Neuronal stem cell (in vitro differentiated cells): ENCODE measurements at regions not wholly inside any gene's neighbourhood (a gene's known extent, or its start where the extent isn't known, plus 50 kb on each side); places are given as distances from the start of the nearest gene placed in this dataset.

Experiments
- DNase-seq: peaks from one replicate; pipeline ENCODE4 v3.0.0-alpha.2; 2013; ENCODE audit warnings: low spot score
- H2AFZ ChIP-seq: one replicate; pipeline ENCODE4 v1.6.1; 2013; ENCODE audit warnings: mild to moderate bottlenecking, low read length, inconsistent platforms
- H2AK5ac ChIP-seq: 2 replicates; pipeline ENCODE4 v1.6.1; 2013; ENCODE audit warnings: low read depth, mild to moderate bottlenecking, inconsistent platforms, low read length, moderate library complexity, mixed read lengths
- H2BK120ac ChIP-seq: 2 replicates; pipeline ENCODE4 v1.6.1; 2013; ENCODE audit warnings: low read depth, mild to moderate bottlenecking, inconsistent platforms, low read length, moderate library complexity, mixed read lengths
- H2BK12ac ChIP-seq: one replicate; pipeline ENCODE4 v1.6.1; 2013; ENCODE audit warnings: low read length, inconsistent platforms
- H2BK15ac ChIP-seq: 2 replicates; pipeline ENCODE4 v1.6.1; 2013; ENCODE audit warnings: mild to moderate bottlenecking, low read length, inconsistent platforms, mixed read lengths
- H2BK5ac ChIP-seq: one replicate; pipeline ENCODE4 v1.6.1; 2013; ENCODE audit warnings: inconsistent platforms, mild to moderate bottlenecking, low read length, moderate library complexity
- H3K14ac ChIP-seq: one replicate; pipeline ENCODE4 v1.6.1; 2013; ENCODE audit warnings: low read length, inconsistent platforms
- H3K18ac ChIP-seq: 2 replicates; pipeline ENCODE4 v1.6.1; 2013; ENCODE audit warnings: low read length, inconsistent platforms
- H3K23ac ChIP-seq: 2 replicates; pipeline ENCODE4 v1.6.1; 2013; ENCODE audit warnings: low read depth, mild to moderate bottlenecking, mixed read lengths, low read length, inconsistent platforms; ENCODE audit not compliant: poor library complexity
- H3K27ac ChIP-seq: replicated peaks from 3 replicates; pipeline ENCODE4 v1.5.1; 2013; ENCODE audit warnings: low read length, inconsistent platforms
- H3K27me3 ChIP-seq, 3 experiments: 2 replicates each; pipeline ENCODE4 v1.6.1; 2013; ENCODE audit warnings: low read length in 3 of 3, mild to moderate bottlenecking in 2 of 3, inconsistent platforms in 1 of 3, low read depth in 1 of 3, mixed read lengths in 1 of 3, moderate library complexity in 1 of 3; ENCODE audit not compliant: control insufficient read depth in 3 of 3, insufficient read depth in 3 of 3
- H3K36me3 ChIP-seq, 2 donors: replicated peaks in 1 of 2; 2 replicates each; pipeline ENCODE4 v1.6.1; 2013; ENCODE audit warnings: low read length in 2 of 2; ENCODE audit not compliant: control insufficient read depth in 2 of 2, insufficient read depth in 2 of 2
- H3K4ac ChIP-seq: 2 replicates; pipeline ENCODE4 v1.6.1; 2013; ENCODE audit warnings: inconsistent platforms, mild to moderate bottlenecking, low read length, moderate library complexity
- H3K4me1 ChIP-seq, 2 donors: 1 replicate in 1 of 2; 2 replicates in 1 of 2; pipeline ENCODE4 v1.6.1; 2013; ENCODE audit warnings: low read length in 2 of 2, low read depth in 1 of 2; ENCODE audit not compliant: control insufficient read depth in 2 of 2, insufficient read depth in 1 of 2
- H3K4me2 ChIP-seq: one replicate; pipeline ENCODE4 v1.6.1; 2013; ENCODE audit warnings: mild to moderate bottlenecking, low read length, inconsistent platforms; ENCODE audit not compliant: insufficient read depth, poor library complexity, severe bottlenecking
- H3K4me3 ChIP-seq, 2 donors: 2 replicates each; pipeline ENCODE4 v1.5.1; 2013; ENCODE audit warnings: low read length in 2 of 2, mild to moderate bottlenecking in 2 of 2, inconsistent platforms in 1 of 2, moderate library complexity in 1 of 2
- H3K79me1 ChIP-seq: one replicate; pipeline ENCODE4 v1.6.1; 2013; ENCODE audit warnings: low read depth, mild to moderate bottlenecking, inconsistent platforms, low read length, moderate library complexity
- H3K9ac ChIP-seq: one replicate; pipeline ENCODE4 v1.6.1; 2013; ENCODE audit warnings: mild to moderate bottlenecking, low read depth, low read length, inconsistent platforms; ENCODE audit not compliant: poor library complexity
- H3K9me3 ChIP-seq, 2 donors: replicated peaks in 1 of 2; 2 replicates each; pipeline versions ENCODE3 to v1.6.1; 2013; ENCODE audit warnings: low read length in 2 of 2, mild to moderate bottlenecking in 2 of 2, inconsistent platforms in 1 of 2, low read depth in 1 of 2, mixed read lengths in 1 of 2, moderate library complexity in 1 of 2; ENCODE audit not compliant: control insufficient read depth in 2 of 2, insufficient read depth in 1 of 2
- H4K8ac ChIP-seq: one replicate; pipeline ENCODE4 v1.6.1; 2013; ENCODE audit warnings: low read depth, mild to moderate bottlenecking, inconsistent platforms, low read length, moderate library complexity
- H4K91ac ChIP-seq: one replicate; pipeline ENCODE4 v1.6.1; 2013; ENCODE audit warnings: low read length, low read depth, mild to moderate bottlenecking, inconsistent platforms; ENCODE audit not compliant: poor library complexity
- WGBS, 2 donors: extraction: QIAGEN DNeasy Blood & Tissue Kit; methylation state at CpG; one replicate each; pipeline ENCODE4 v1.1.7; 2013; ENCODE audit warnings: missing lambda C conversion rate in 2 of 2, mixed read lengths in 1 of 2; ENCODE audit not compliant: insufficient read length in 2 of 2, insufficient replicate concordance in 1 of 2; ENCODE audit errors: extremely low coverage in 2 of 2; 5-methylcytosine and 5-hydroxymethylcytosine counted together

GRCh38 chr5:143594902-143595818 lies 191.7 kb upstream of the NR3C1 start:
- WGBS, 2 donors, result no CpG with 5 or more reads among the region's 6 CpGs

GRCh38 chr5:143593723-143594122 lies 190.2 kb upstream of the NR3C1 start:
- H2BK120ac ChIP-seq, result no peak overlapping the region
- no peak overlapping the region for H3K4me3 ChIP-seq
- H2BK12ac ChIP-seq, result no peak overlapping the region
- H3K4ac ChIP-seq, result no peak overlapping the region
- no peak overlapping the region for H2BK5ac ChIP-seq
- H3K4me2 ChIP-seq, result no peak overlapping the region
- H3K27me3 ChIP-seq, result no peaks in the 10 kb centered on the region
- H4K91ac ChIP-seq, result no peak overlapping the region
- H3K27ac ChIP-seq, result no peak overlapping the region
- peaks cover 0 to 2% of the 10 kb centered on the region in 2 donors for H3K4me1 ChIP-seq
- H4K8ac ChIP-seq, result no peak overlapping the region
- no peak overlapping the region for H2BK15ac ChIP-seq
- 100% methylated on average over 1 of the region's 6 CpGs; no CpG with 5 or more reads in 1 of the 2 donors for WGBS, 2 donors
- no peak overlapping the region for H3K14ac ChIP-seq
- H3K23ac ChIP-seq, result no peak overlapping the region
- no peak overlapping the region for H2AK5ac ChIP-seq
- no peaks in the 10 kb centered on the region for H3K9me3 ChIP-seq
- H3K9ac ChIP-seq, result no peak overlapping the region
- no peaks in the 10 kb centered on the region for H3K36me3 ChIP-seq
- H3K79me1 ChIP-seq, result no peaks in the 10 kb centered on the region
- no peak overlapping the region for H3K18ac ChIP-seq
- H2AFZ ChIP-seq, result no peak overlapping the region
- no peak for DNase-seq

More at GRCh38 chr5:143594902-143595818, 191.7 kb upstream of the NR3C1 start:
- no peak overlapping the region for H3K18ac ChIP-seq
- H2AFZ ChIP-seq, result peak overlapping the region; percentile 55
- H2BK15ac ChIP-seq, result no peak overlapping the region
- no peak overlapping the region for H2BK120ac ChIP-seq
- H3K4me2 ChIP-seq, result no peak overlapping the region
- H3K36me3 ChIP-seq, result no peaks in the 10 kb centered on the region
- no peak overlapping the region for H4K91ac ChIP-seq
- H2BK12ac ChIP-seq, result no peak overlapping the region
- H3K79me1 ChIP-seq, result no peaks in the 10 kb centered on the region
- H4K8ac ChIP-seq, result no peak overlapping the region
- no peak overlapping the region for H3K14ac ChIP-seq
- H3K9me3 ChIP-seq, result no peaks in the 10 kb centered on the region
- H3K4me3 ChIP-seq, result no peak overlapping the region
- no peak overlapping the region for H2BK5ac ChIP-seq
- H3K4ac ChIP-seq, result no peak overlapping the region
- DNase-seq, result no peak
- H3K4me1 ChIP-seq, result peaks cover 0 to 2% of the 10 kb centered on the region in 2 donors
- no peak overlapping the region for H2AK5ac ChIP-seq
- no peak overlapping the region for H3K9ac ChIP-seq
- H3K27me3 ChIP-seq, result no peaks in the 10 kb centered on the region
- no peak overlapping the region for H3K23ac ChIP-seq
- H3K27ac ChIP-seq, result no peak overlapping the region

- Histone ChIP-seq H3K14ac (no peak overlapping the region), H3K4me1 (peaks cover 0 to 2% of the 10 kb centered on the region in 2 donors), H3K27me3 (no peaks in the 10 kb centered on the region), H3K9me3 (no peaks in the 10 kb centered on the region), H2BK15ac (no peak overlapping the region), H3K4me2 (no peak overlapping the region), H2AK5ac (no peak overlapping the region), H3K4ac (no peak overlapping the region), H4K8ac (no peak overlapping the region), H3K4me3 (no peak overlapping the region), H3K36me3 (no peaks in the 10 kb centered on the region), H3K27ac (no peak overlapping the region), H2BK120ac (no peak overlapping the region), H3K23ac (no peak overlapping the region), H3K9ac (no peak overlapping the region), H2BK12ac (no peak overlapping the region), H3K79me1 (no peaks in the 10 kb centered on the region), H4K91ac (no peak overlapping the region), H3K18ac (no peak overlapping the region), H2AFZ (peak overlapping the region; percentile 81), H2BK5ac (no peak overlapping the region)
- no CpG with 5 or more reads among the region's 4 CpGs for WGBS, 2 donors
- DNase-seq, result no peak
Observed at GRCh38 chr5:143592648-143593047, 189.2 kb upstream of the NR3C1 start.

GRCh38 chr5:143588933-143589662 lies 185.6 kb upstream of the NR3C1 start:
- no peak overlapping the region for H2BK12ac ChIP-seq
- no peak overlapping the region for H2AFZ ChIP-seq

More at GRCh38 chr5:143588933-143589662, 185.6 kb upstream of the NR3C1 start:
- Histone ChIP-seq H3K9ac (no peak overlapping the region), H3K4ac (no peak overlapping the region), H3K4me1 (peaks cover 0 to 2% of the 10 kb centered on the region in 2 donors), H3K27ac (no peak overlapping the region), H2BK15ac (no peak overlapping the region), H3K18ac (no peak overlapping the region), H3K4me2 (no peak overlapping the region), H3K36me3 (no peaks in the 10 kb centered on the region), H3K9me3 (no peaks in the 10 kb centered on the region), H2BK120ac (no peak overlapping the region), H4K8ac (no peak overlapping the region), H2AK5ac (no peak overlapping the region), H3K27me3 (no peaks in the 10 kb centered on the region), H3K4me3 (no peak overlapping the region), H3K14ac (no peak overlapping the region), H2BK5ac (no peak overlapping the region), H3K79me1 (no peaks in the 10 kb centered on the region), H4K91ac (no peak overlapping the region), H3K23ac (no peak overlapping the region)
- no CpG with 5 or more reads among the region's 7 CpGs for WGBS, 2 donors
- no peak for DNase-seq
